ENCODE measurements at regions not wholly inside any gene's neighbourhood (a gene's known extent, or its start where the extent isn't known, plus 50 kb on each side); places are given as distances from the start of the nearest gene placed in this dataset.

- H3K27me3 ChIP-seq (ENCODE audit: insufficient read depth, low read depth, low read length): no peaks in the 10 kb centered on the region
These were observed 152.2 kb downstream of the GADD45G start for GRCh38 chr9:89756891-89757537.

More at GRCh38 chr9:89756891-89757537, 152.2 kb downstream of the GADD45G start:
- Histone ChIP-seq H2AFZ (ENCODE audit: low read depth, low read length) (no peak overlapping the region), H3K79me2 (replicated peaks; ENCODE audit: insufficient read depth, low read length) (no peaks in the 10 kb centered on the region), H3K9me3 (ENCODE audit: low read length) (no peaks in the 10 kb centered on the region), H3K27ac (ENCODE audit: low read length) (no peak overlapping the region), H3K36me3 (ENCODE audit: insufficient read depth, low read length) (no peaks in the 10 kb centered on the region), H3K4me2 (ENCODE audit: low read length) (no peak overlapping the region), H4K20me1 (ENCODE audit: insufficient read depth) (no peaks in the 10 kb centered on the region), H3K9ac (ENCODE audit: low read length) (no peak overlapping the region), H3F3A (ENCODE audit: insufficient read depth, low read length, poor library complexity, severe bottlenecking) (no peaks in the 10 kb centered on the region), H3K4me3 (ENCODE audit: low read length) (no peak overlapping the region), H3K9me2 (ENCODE audit: insufficient read depth, low read length) (no peaks in the 10 kb centered on the region)
- no peak for TF ChIP-seq TAF1 (IDR thresholded peaks at IDR 0.05; ENCODE audit: low read depth)
- TF ChIP-seq REST (IDR thresholded peaks at IDR 0.05; ENCODE audit: borderline replicate concordance): no peak
- TF ChIP-seq CTCF (IDR thresholded peaks at IDR 0.05; ENCODE audit: poor library complexity, severe bottlenecking): no peak
- no peak for TF ChIP-seq EP300 (conservative IDR thresholded peaks at IDR 0.05; ENCODE audit: poor library complexity, severe bottlenecking)
- no peak for TF ChIP-seq POLR2AphosphoS5 (IDR thresholded peaks at IDR 0.05)
- no peak for TF ChIP-seq RAD21 (conservative IDR thresholded peaks at IDR 0.05)
- no peak for TF ChIP-seq SMC3 (conservative IDR thresholded peaks at IDR 0.05; ENCODE audit: poor library complexity)
- TF ChIP-seq MXI1 (conservative IDR thresholded peaks at IDR 0.05; ENCODE audit: poor library complexity, severe bottlenecking): no peak
- no peak for TF ChIP-seq EZH2 (IDR thresholded peaks at IDR 0.05; ENCODE audit: borderline replicate concordance, insufficient read depth, low read length, poor library complexity, severe bottlenecking)
